ENCODE measurements at regions not wholly inside any gene's neighbourhood (a gene's known extent, or its start where the extent isn't known, plus 50 kb on each side); places are given as distances from the start of the nearest gene placed in this dataset.

- peak in 1 of 2 donors; percentile 68 for DNase-seq (ENCODE audit: low spot score in 2 of 2)
- 100% methylated on average over 1 of the region's 1 CpG for WGBS, 2 donors
- H3K4me3 ChIP-seq (ENCODE audit: low read depth, poor library complexity, severe bottlenecking): no peak overlapping the region
- no peak for TF ChIP-seq CTCF (IDR thresholded peaks at IDR 0.05)
- no peak for TF ChIP-seq POLR2A (IDR thresholded peaks at IDR 0.05)
- intact Hi-C loops (cut with DNase I; ENCODE audit: low total_unique reads): no loop called here
These were observed 203.2 kb downstream of the SALL1 start for GRCh38 chr16:50947826-50948225.

- WGBS, 2 donors: 83 to 88% methylated on average over 5 of the region's 5 CpGs
- DNase-seq (ENCODE audit: low spot score in 2 of 2): peak in 1 of 2 donors; percentile 68
- no peak overlapping the region for H3K4me3 ChIP-seq (ENCODE audit: low read depth, poor library complexity, severe bottlenecking)
- no peak for TF ChIP-seq CTCF (IDR thresholded peaks at IDR 0.05)
- TF ChIP-seq POLR2A (IDR thresholded peaks at IDR 0.05): no peak
- intact Hi-C loops (cut with DNase I; ENCODE audit: low total_unique reads): no loop called here
These were observed 204.5 kb downstream of the SALL1 start for GRCh38 chr16:50946606-50947005.

GRCh38 chr16:50946098-50946497 is 204.2 kb downstream of the CYLD start:
- TF ChIP-seq CTCF (IDR thresholded peaks at IDR 0.05) (no peak), POLR2A (IDR thresholded peaks at IDR 0.05) (no peak)

GRCh38 chr16:50945171-50945570 is 203.3 kb downstream of the CYLD start:
- intact Hi-C loops (cut with DNase I; ENCODE audit: low total_unique reads): no loop called here
- WGBS, 2 donors: 86 to 91% methylated on average over 4 of the region's 4 CpGs
- TF ChIP-seq CTCF (IDR thresholded peaks at IDR 0.05) (no peak), POLR2A (IDR thresholded peaks at IDR 0.05) (no peak)
- DNase-seq (ENCODE audit: low spot score in 2 of 2): peak in 1 of 2 donors; percentile 26
- no peak overlapping the region for H3K4me3 ChIP-seq (ENCODE audit: low read depth, poor library complexity, severe bottlenecking)

More at GRCh38 chr16:50946098-50946497, 204.2 kb downstream of the CYLD start:
- intact Hi-C loops (cut with DNase I; ENCODE audit: low total_unique reads): no loop called here
- no peak for DNase-seq (ENCODE audit: low spot score in 2 of 2)
- H3K4me3 ChIP-seq (ENCODE audit: low read depth, poor library complexity, severe bottlenecking): no peak overlapping the region
- WGBS, 2 donors: 80 to 84% methylated on average over 3 of the region's 3 CpGs

- TF ChIP-seq POLR2A (IDR thresholded peaks at IDR 0.05): no peak
- peak in 1 of 2 donors; percentile 72 for DNase-seq (ENCODE audit: low spot score in 2 of 2)
- 45 to 57% methylated on average over 1 of the region's 1 CpG for WGBS, 2 donors
- intact Hi-C loops (cut with DNase I; ENCODE audit: low total_unique reads): no loop called here
- no peak overlapping the region for H3K4me3 ChIP-seq (ENCODE audit: low read depth, poor library complexity, severe bottlenecking)
These were observed 202.6 kb downstream of the CYLD start for GRCh38 chr16:50944436-50944835.

- DNase-seq (ENCODE audit: low spot score in 2 of 2): peak in 1 of 2 donors; percentile 9
- no peak overlapping the region for H3K4me3 ChIP-seq (ENCODE audit: low read depth, poor library complexity, severe bottlenecking)
- 52 to 53% methylated on average over 7 of the region's 7 CpGs for WGBS, 2 donors
- TF ChIP-seq POLR2A (IDR thresholded peaks at IDR 0.05) (no peak), CTCF (IDR thresholded peaks at IDR 0.05) (no peak)
- intact Hi-C loops (cut with DNase I; ENCODE audit: low total_unique reads): no loop called here
These were observed 202.1 kb downstream of the CYLD start for GRCh38 chr16:50944033-50944432.
